Aorta (tissue), 5 donors: ENCODE measurements at regions not wholly inside any gene's neighbourhood (a gene's known extent, or its start where the extent isn't known, plus 50 kb on each side); places are given as distances from the start of the nearest gene placed in this dataset.
"Not testable (repeated sequence)": the region's sequence is repeated elsewhere in the genome, so short reads cannot be mapped to it uniquely, and the experiment has no call there.

ENCODE experiments used
- ATAC-seq: fragments of 200-7000 bp; cut with Tn5 transposase; one replicate; pipeline ENCODE4 v1.9.1; 2022; ENCODE audit warnings: moderate library complexity; ENCODE audit not compliant: low FRiP score
- DNase-seq, 2 donors: peaks; one replicate each; pipeline ENCODE4 v3.0.0-alpha.2; 2020
- H3K27ac ChIP-seq, 2 donors: one replicate each; pipeline ENCODE4 v1.5.1; 2013; ENCODE audit warnings: low read length in 2 of 2, mild to moderate bottlenecking in 2 of 2, moderate library complexity in 2 of 2, control low read depth in 1 of 2, inconsistent platforms in 1 of 2, low read depth in 1 of 2
- H3K27me3 ChIP-seq, 2 donors: one replicate each; pipeline ENCODE4 v1.6.1; 2013; ENCODE audit warnings: control low read depth in 1 of 2, low read length in 1 of 2, mild to moderate bottlenecking in 1 of 2, moderate library complexity in 1 of 2; ENCODE audit not compliant: insufficient read depth in 2 of 2, control insufficient read depth in 1 of 2
- H3K36me3 ChIP-seq, 2 donors: one replicate each; pipeline ENCODE4 v1.6.1; 2013; ENCODE audit warnings: control low read depth in 1 of 2, low read length in 1 of 2, mild to moderate bottlenecking in 1 of 2; ENCODE audit not compliant: insufficient read depth in 2 of 2, control insufficient read depth in 1 of 2
- H3K4me1 ChIP-seq, 2 donors: one replicate each; pipeline ENCODE4 v1.6.1; 2013; ENCODE audit warnings: low read length in 2 of 2, control low read depth in 1 of 2, mild to moderate bottlenecking in 1 of 2, moderate library complexity in 1 of 2; ENCODE audit not compliant: insufficient read depth in 2 of 2, control insufficient read depth in 1 of 2
- H3K4me3 ChIP-seq, 2 donors: one replicate each; pipeline ENCODE4 v1.5.1; 2013; ENCODE audit warnings: low read length in 2 of 2, control low read depth in 1 of 2, mild to moderate bottlenecking in 1 of 2
- H3K9me3 ChIP-seq: one replicate; pipeline ENCODE4 v1.6.1; 2013; ENCODE audit warnings: mild to moderate bottlenecking, low read length; ENCODE audit not compliant: control insufficient read depth
- WGBS, 2 donors: extraction: QIAGEN DNeasy Blood & Tissue Kit; methylation state at CpG; one replicate each; pipeline ENCODE4 v1.1.7; 2013; 5-methylcytosine and 5-hydroxymethylcytosine counted together
- intact Hi-C, 2 donors: fragments of 100-400 bp; cut with DNase I; formaldehyde crosslinking; loops; one replicate each; pipeline versions ENCODE4 v1.14.2 to v1.15.0; 2022
- donor health status: healthy with polysubstance abuse.
- donor health status: Bipolar disorder and iron deficiency.
- donor health status: DM: no; HTN: no; CAD: no.
- donor health status: DM: no; HTN: no; CAD: no.
- donor health status: DM: yes; HTN: yes; CAD: no.

GRCh38 chr3:166279636-166280035 is 442.4 kb upstream of the BCHE start:
- 30 to 39% methylated on average over 2 of the region's 2 CpGs for WGBS, 2 donors
- no peak overlapping the region for H3K27ac ChIP-seq

GRCh38 chr3:166275024-166275390 is 437.8 kb upstream of the BCHE start:
- Histone ChIP-seq H3K4me1 (no peaks in the 10 kb centered on the region), H3K4me3 (no peak overlapping the region), H3K27ac (no peak overlapping the region), H3K27me3 (no peaks in the 10 kb centered on the region), H3K9me3 (no peaks in the 10 kb centered on the region), H3K36me3 (no peaks in the 10 kb centered on the region)
- intact Hi-C loops, result no loop called here
- no peak for ATAC-seq
- 53 to 55% methylated on average over 1 of the region's 1 CpG for WGBS, 2 donors
- DNase-seq, result no peak

More at GRCh38 chr3:166279636-166280035, 442.4 kb upstream of the BCHE start:
- ATAC-seq (no peak), DNase-seq (no peak)
- H3K4me3 ChIP-seq, result no peak overlapping the region
- H3K9me3 ChIP-seq, result no peaks in the 10 kb centered on the region
- no peaks in the 10 kb centered on the region for H3K4me1 ChIP-seq
- no peaks in the 10 kb centered on the region for H3K36me3 ChIP-seq
- intact Hi-C loops, result no loop called here
- H3K27me3 ChIP-seq, result no peaks in the 10 kb centered on the region

GRCh38 chr3:166274351-166275023 is 437.3 kb upstream of the BCHE start:
- DNase-seq (no peak), ATAC-seq (no peak)
- Histone ChIP-seq H3K36me3 (no peaks in the 10 kb centered on the region), H3K4me3 (no peak overlapping the region), H3K27ac (no peak overlapping the region), H3K4me1 (no peaks in the 10 kb centered on the region), H3K9me3 (no peaks in the 10 kb centered on the region), H3K27me3 (no peaks in the 10 kb centered on the region)
- 52 to 66% methylated on average over 4 of the region's 4 CpGs for WGBS, 2 donors
- intact Hi-C loops, result no loop called here

- intact Hi-C loops, result no loop called here
- no peak overlapping the region for H3K27ac ChIP-seq
- no peaks in the 10 kb centered on the region for H3K27me3 ChIP-seq
- no peaks in the 10 kb centered on the region for H3K9me3 ChIP-seq
- ATAC-seq (no peak), DNase-seq (no peak)
- no peaks in the 10 kb centered on the region for H3K4me1 ChIP-seq
- 3 to 9% methylated on average over 1 of the region's 1 CpG for WGBS, 2 donors
- no peak overlapping the region for H3K4me3 ChIP-seq
- no peaks in the 10 kb centered on the region for H3K36me3 ChIP-seq
Measured at GRCh38 chr3:166270429-166270828, 433.2 kb upstream of the BCHE start.

- H3K4me3 ChIP-seq, result no peak overlapping the region
- H3K36me3 ChIP-seq, result no peaks in the 10 kb centered on the region
- no peak for DNase-seq
- H3K4me1 ChIP-seq, result no peaks in the 10 kb centered on the region
- H3K27ac ChIP-seq, result no peak overlapping the region
- H3K27me3 ChIP-seq, result no peaks in the 10 kb centered on the region
- H3K9me3 ChIP-seq, result no peaks in the 10 kb centered on the region
- intact Hi-C loops, result no loop called here
- WGBS, 2 donors, result 86 to 91% methylated on average over 4 of the region's 4 CpGs
- no peak for ATAC-seq
Measured at GRCh38 chr3:166265153-166265552, 427.9 kb upstream of the BCHE start.

- H3K27ac ChIP-seq, result no peak overlapping the region
- 57 to 59% methylated on average over 2 of the region's 2 CpGs for WGBS, 2 donors
- no peak overlapping the region for H3K4me3 ChIP-seq
Measured at GRCh38 chr3:166263460-166263859, 426.2 kb upstream of the BCHE start.

GRCh38 chr3:166258293-166258850 is 421.1 kb upstream of the BCHE start:
- H3K27me3 ChIP-seq, H3K4me1 ChIP-seq, H3K4me3 ChIP-seq, H3K9me3 ChIP-seq, H3K27ac ChIP-seq, intact Hi-C loops, H3K36me3 ChIP-seq, ATAC-seq: not testable (repeated sequence)
- peak in 1 of 2 donors; percentile 38 for DNase-seq
- 89 to 93% methylated on average over 16 to 41 of the region's 41 CpGs for WGBS, 2 donors

More at GRCh38 chr3:166263460-166263859, 426.2 kb upstream of the BCHE start:
- DNase-seq (no peak), ATAC-seq (no peak)
- no peaks in the 10 kb centered on the region for H3K36me3 ChIP-seq
- intact Hi-C loops, result no loop called here
- no peaks in the 10 kb centered on the region for H3K9me3 ChIP-seq
- no peaks in the 10 kb centered on the region for H3K27me3 ChIP-seq
- no peaks in the 10 kb centered on the region for H3K4me1 ChIP-seq

- Histone ChIP-seq H3K4me3 (no peak overlapping the region), H3K4me1 (no peaks in the 10 kb centered on the region), H3K27ac (no peak overlapping the region), H3K36me3 (no peaks in the 10 kb centered on the region), H3K9me3 (no peaks in the 10 kb centered on the region), H3K27me3 (no peaks in the 10 kb centered on the region)
- 94 to 97% methylated on average over 16 of the region's 16 CpGs for WGBS, 2 donors
- intact Hi-C loops, result no loop called here
- DNase-seq (no peak), ATAC-seq (no peak)
Measured at GRCh38 chr3:166257715-166258114, 420.5 kb upstream of the BCHE start.

- 73 to 88% methylated on average over 3 of the region's 3 CpGs for WGBS, 2 donors
- Histone ChIP-seq H3K4me3 (no peak overlapping the region), H3K36me3 (no peaks in the 10 kb centered on the region), H3K9me3 (no peaks in the 10 kb centered on the region), H3K4me1 (no peaks in the 10 kb centered on the region), H3K27me3 (no peaks in the 10 kb centered on the region), H3K27ac (no peak overlapping the region)
- DNase-seq (no peak), ATAC-seq (no peak)
- intact Hi-C loops, result no loop called here
Measured at GRCh38 chr3:166248784-166249183, 411.6 kb upstream of the BCHE start.
